ENCODE measurements at regions not wholly inside any gene's neighbourhood (a gene's known extent, or its start where the extent isn't known, plus 50 kb on each side); places are given as distances from the start of the nearest gene placed in this dataset.

- DNase-seq (ENCODE audit: low spot score) = no peak
Observed at GRCh38 chr14:89600950-89601826, 184.2 kb upstream of the FOXN3 start.

GRCh38 chr14:89600029-89600428, 183.0 kb upstream of the FOXN3 start:
- no peak for DNase-seq (ENCODE audit: low spot score)

GRCh38 chr14:89598548-89599186, 181.6 kb upstream of the FOXN3 start:
- no peak for DNase-seq (ENCODE audit: low spot score)

GRCh38 chr14:89592961-89593360, 175.9 kb upstream of the FOXN3 start:
- no peak for DNase-seq (ENCODE audit: low spot score)

GRCh38 chr14:89589400-89590118, 172.5 kb upstream of the FOXN3 start:
- DNase-seq (ENCODE audit: low spot score) = peak; percentile 74

GRCh38 chr14:89588840-89589296, 171.8 kb upstream of the FOXN3 start:
- DNase-seq (ENCODE audit: low spot score) = no peak

GRCh38 chr14:89588016-89588415, 171.0 kb upstream of the FOXN3 start:
- no peak for DNase-seq (ENCODE audit: low spot score)

GRCh38 chr14:89587136-89587420, 170.0 kb upstream of the FOXN3 start:
- no peak for DNase-seq (ENCODE audit: low spot score)

- DNase-seq (ENCODE audit: low spot score) = peak; percentile 26
Observed at GRCh38 chr14:89586258-89587135, 169.5 kb upstream of the FOXN3 start.

GRCh38 chr14:89578156-89578555, 161.1 kb upstream of the FOXN3 start:
- DNase-seq (ENCODE audit: low spot score) = peak; percentile 49

GRCh38 chr14:89576960-89577359, 159.9 kb upstream of the FOXN3 start:
- DNase-seq (ENCODE audit: low spot score) = no peak

- DNase-seq (ENCODE audit: low spot score) = no peak
Observed at GRCh38 chr14:89576145-89576927, 159.3 kb upstream of the FOXN3 start.

- peak; percentile 41 for DNase-seq (ENCODE audit: low spot score)
Observed at GRCh38 chr14:89575386-89576061, 158.5 kb upstream of the FOXN3 start.

GRCh38 chr14:89574420-89574819, 157.4 kb upstream of the FOXN3 start:
- DNase-seq (ENCODE audit: low spot score) = no peak

GRCh38 chr14:89573399-89573657, 156.3 kb upstream of the FOXN3 start:
- no peak for DNase-seq (ENCODE audit: low spot score)

GRCh38 chr14:89572596-89573398, 155.8 kb upstream of the FOXN3 start:
- no peak for DNase-seq (ENCODE audit: low spot score)

GRCh38 chr14:89571491-89571890, 154.5 kb upstream of the FOXN3 start:
- DNase-seq (ENCODE audit: low spot score) = no peak

GRCh38 chr14:89566644-89567415, 149.8 kb upstream of the FOXN3 start:
- no peak for DNase-seq (ENCODE audit: low spot score)

GRCh38 chr14:89566180-89566579, 149.1 kb upstream of the FOXN3 start:
- no peak for DNase-seq (ENCODE audit: low spot score)

All from Ammon's horn (tissue), 1 donor.